K562 (cell line): ENCODE measurements at regions not wholly inside any gene's neighbourhood (a gene's known extent, or its start where the extent isn't known, plus 50 kb on each side); places are given as distances from the start of the nearest gene placed in this dataset.

ENCODE experiments used
- CREM ChIP-seq: IDR thresholded peaks from 2 replicates; pipeline ENCODE4 v1.6.1; 2014; ENCODE audit warnings: antibody characterized with exemption, low read depth
- CXXC5 ChIP-seq: fragments of 250-450 bp; sonication (Bioruptor Pico); IDR thresholded peaks from 2 replicates; pipeline ENCODE4 v1.8.0; 2022; ENCODE audit warnings: inconsistent platforms, mild to moderate bottlenecking, moderate library complexity
- HEY1 ChIP-seq: fragments of 250-450 bp; sonication (Bioruptor Pico); IDR thresholded peaks from 2 replicates; pipeline ENCODE4 v1.5.0; 2020; ENCODE audit warnings: mild to moderate bottlenecking, moderate library complexity, borderline replicate concordance
- HMGN3 ChIP-seq: IDR thresholded peaks from 2 replicates; pipeline ENCODE4 v1.6.1; 2011; ENCODE audit warnings: borderline replicate concordance, low read depth, mild to moderate bottlenecking, mixed read lengths, low read length; ENCODE audit not compliant: insufficient read length; ENCODE audit errors: extremely low read depth
- MAFG ChIP-seq: fragments of 450-650 bp; conservative IDR thresholded peaks from 2 replicates; pipeline ENCODE4 v1.6.1; 2016; ENCODE audit warnings: missing genetic modification characterization, missing compliant biosample characterization
- MYBL2 ChIP-seq, 2 experiments: fragments of 450-650 bp in 1 of 2; sonication (generic) in 1 of 2; formaldehyde crosslinking in 1 of 2; IDR thresholded peaks; 2 replicates each; pipeline versions ENCODE4 v1.6.1 to v1.8.1; 2017 to 2022; ENCODE audit warnings: borderline replicate concordance in 1 of 2, inconsistent platforms in 1 of 2, low read depth in 1 of 2, mild to moderate bottlenecking in 1 of 2, missing genetic modification reagents in 1 of 2, moderate library complexity in 1 of 2
- PTBP1 ChIP-seq: fragments of 200-400 bp; formaldehyde crosslinking; IDR thresholded peaks from 2 replicates; pipeline ENCODE4 v1.6.1; 2017; ENCODE audit warnings: low read depth, low read length
- TAF9B ChIP-seq: fragments of 450-650 bp; IDR thresholded peaks from 2 replicates; pipeline ENCODE4 v1.6.1; 2018; ENCODE audit warnings: mild to moderate bottlenecking; ENCODE audit not compliant: partially characterized antibody
- TAL1 ChIP-seq: fragments of 450-650 bp; IDR thresholded peaks from 2 replicates; pipeline ENCODE4 v1.6.1; 2016; ENCODE audit warnings: mild to moderate bottlenecking
- XRCC5 ChIP-seq: fragments of 200-400 bp; formaldehyde crosslinking; IDR thresholded peaks from 2 replicates; pipeline ENCODE4 v1.6.1; 2017; ENCODE audit warnings: low read depth, mild to moderate bottlenecking, low read length
- YBX1 ChIP-seq: fragments of 450-650 bp; IDR thresholded peaks from 2 replicates; pipeline ENCODE4 v1.7.1; 2016; ENCODE audit warnings: mild to moderate bottlenecking
- ZNF121 ChIP-seq: sonication (generic); formaldehyde crosslinking; conservative IDR thresholded peaks from 2 replicates; pipeline ENCODE4 v1.8.0; 2022; ENCODE audit warnings: missing genetic modification reagents
- ZNF77 ChIP-seq: fragments of 250-450 bp; sonication (Bioruptor Pico); IDR thresholded peaks from 2 replicates; pipeline ENCODE4 v1.5.0; 2020
- TF ChIP-seq, protein P1 (sequence below): fragments of 450-650 bp; formaldehyde crosslinking; IDR thresholded peaks from 2 replicates; pipeline ENCODE4 v1.4.0; 2020; ENCODE audit warnings: mild to moderate bottlenecking, mixed read lengths
- TF ChIP-seq, protein P2 (sequence below): fragments of 250-450 bp; sonication (Bioruptor Pico); IDR thresholded peaks from 2 replicates; pipeline ENCODE4 v1.4.0; 2020
- TF ChIP-seq, protein P3 (sequence below): sonication (generic); IDR thresholded peaks from 2 replicates; pipeline ENCODE4 v1.6.1; 2016
- TF ChIP-seq, protein P4 (sequence below): fragments of 150-350 bp; conservative IDR thresholded peaks from 2 replicates; pipeline ENCODE4 v1.6.1; 2014; ENCODE audit warnings: low read length

DNA sequence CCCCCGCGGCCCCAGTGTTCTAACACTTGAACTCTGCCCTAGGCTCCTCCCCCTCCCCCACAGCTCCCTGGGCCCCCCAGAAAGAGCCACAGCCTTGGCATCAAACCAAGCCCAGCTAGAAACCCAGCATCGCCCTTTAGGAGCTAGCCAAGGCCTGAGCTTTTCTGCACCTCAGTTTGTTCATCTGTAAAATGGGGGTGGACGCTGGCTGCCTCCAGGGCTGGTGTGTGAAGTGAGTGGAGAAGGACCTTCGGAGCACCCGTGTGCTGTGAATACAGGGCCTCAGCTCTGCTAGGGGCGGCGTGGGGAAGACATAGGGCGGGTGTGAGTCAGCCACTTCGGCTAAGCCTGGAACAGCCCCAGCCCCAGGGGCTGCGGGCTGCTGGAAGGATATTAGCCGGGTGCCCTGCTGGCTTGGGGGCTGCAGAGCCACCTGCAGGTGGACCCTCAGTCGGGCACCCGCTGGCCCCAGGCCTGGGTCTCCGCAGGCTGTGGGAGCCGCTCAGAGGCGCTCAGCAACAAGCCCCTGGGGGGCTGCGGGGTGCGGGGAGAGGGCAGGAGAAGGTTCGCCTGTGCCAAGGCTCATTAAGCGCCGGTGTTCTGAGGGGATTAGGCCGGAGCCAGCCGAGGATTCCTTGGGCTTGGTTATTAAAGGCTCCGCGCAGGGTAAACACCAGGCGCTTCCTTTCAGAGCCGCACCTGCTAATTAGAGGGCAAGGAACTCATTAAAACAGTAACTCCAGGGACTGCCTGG, 217.0 kb upstream of the CIBAR2 start (continued):
- TF ChIP-seq, protein P1, sequence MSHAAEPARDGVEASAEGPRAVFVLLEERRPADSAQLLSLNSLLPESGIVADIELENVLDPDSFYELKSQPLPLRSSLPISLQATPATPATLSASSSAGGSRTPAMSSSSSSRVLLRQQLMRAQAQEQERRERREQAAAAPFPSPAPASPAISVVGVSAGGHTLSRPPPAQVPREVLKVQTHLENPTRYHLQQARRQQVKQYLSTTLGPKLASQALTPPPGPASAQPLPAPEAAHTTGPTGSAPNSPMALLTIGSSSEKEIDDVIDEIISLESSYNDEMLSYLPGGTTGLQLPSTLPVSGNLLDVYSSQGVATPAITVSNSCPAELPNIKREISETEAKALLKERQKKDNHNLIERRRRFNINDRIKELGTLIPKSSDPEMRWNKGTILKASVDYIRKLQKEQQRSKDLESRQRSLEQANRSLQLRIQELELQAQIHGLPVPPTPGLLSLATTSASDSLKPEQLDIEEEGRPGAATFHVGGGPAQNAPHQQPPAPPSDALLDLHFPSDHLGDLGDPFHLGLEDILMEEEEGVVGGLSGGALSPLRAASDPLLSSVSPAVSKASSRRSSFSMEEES = no peak
- TF ChIP-seq MYBL2 (IDR thresholded peaks at IDR 0.05; ENCODE audit: low read depth) (no peak), MYBL2 (CRISPR knock-in tag; IDR thresholded peaks at IDR 0.05; ENCODE audit: borderline replicate concordance) (no peak), TAF9B (no peak), HMGN3 (peak; percentile 39), TAL1 (0 out of 2 replicates have a peak, but pooled peaks have one; percentile 2), PTBP1 (0 out of 2 replicates have a peak, but pooled peaks have one; percentile 66), YBX1 (no peak), ZNF77 (CRISPR knock-in tag) (no peak), ZNF121 (no peak), HEY1 (CRISPR knock-in tag) (no peak), MAFG (tag) (no peak), CREM (no peak), XRCC5 (0 out of 2 replicates have a peak, but pooled peaks have one; percentile 17), CXXC5 (CRISPR knock-in tag) (no peak)
- TF ChIP-seq, protein P2, sequence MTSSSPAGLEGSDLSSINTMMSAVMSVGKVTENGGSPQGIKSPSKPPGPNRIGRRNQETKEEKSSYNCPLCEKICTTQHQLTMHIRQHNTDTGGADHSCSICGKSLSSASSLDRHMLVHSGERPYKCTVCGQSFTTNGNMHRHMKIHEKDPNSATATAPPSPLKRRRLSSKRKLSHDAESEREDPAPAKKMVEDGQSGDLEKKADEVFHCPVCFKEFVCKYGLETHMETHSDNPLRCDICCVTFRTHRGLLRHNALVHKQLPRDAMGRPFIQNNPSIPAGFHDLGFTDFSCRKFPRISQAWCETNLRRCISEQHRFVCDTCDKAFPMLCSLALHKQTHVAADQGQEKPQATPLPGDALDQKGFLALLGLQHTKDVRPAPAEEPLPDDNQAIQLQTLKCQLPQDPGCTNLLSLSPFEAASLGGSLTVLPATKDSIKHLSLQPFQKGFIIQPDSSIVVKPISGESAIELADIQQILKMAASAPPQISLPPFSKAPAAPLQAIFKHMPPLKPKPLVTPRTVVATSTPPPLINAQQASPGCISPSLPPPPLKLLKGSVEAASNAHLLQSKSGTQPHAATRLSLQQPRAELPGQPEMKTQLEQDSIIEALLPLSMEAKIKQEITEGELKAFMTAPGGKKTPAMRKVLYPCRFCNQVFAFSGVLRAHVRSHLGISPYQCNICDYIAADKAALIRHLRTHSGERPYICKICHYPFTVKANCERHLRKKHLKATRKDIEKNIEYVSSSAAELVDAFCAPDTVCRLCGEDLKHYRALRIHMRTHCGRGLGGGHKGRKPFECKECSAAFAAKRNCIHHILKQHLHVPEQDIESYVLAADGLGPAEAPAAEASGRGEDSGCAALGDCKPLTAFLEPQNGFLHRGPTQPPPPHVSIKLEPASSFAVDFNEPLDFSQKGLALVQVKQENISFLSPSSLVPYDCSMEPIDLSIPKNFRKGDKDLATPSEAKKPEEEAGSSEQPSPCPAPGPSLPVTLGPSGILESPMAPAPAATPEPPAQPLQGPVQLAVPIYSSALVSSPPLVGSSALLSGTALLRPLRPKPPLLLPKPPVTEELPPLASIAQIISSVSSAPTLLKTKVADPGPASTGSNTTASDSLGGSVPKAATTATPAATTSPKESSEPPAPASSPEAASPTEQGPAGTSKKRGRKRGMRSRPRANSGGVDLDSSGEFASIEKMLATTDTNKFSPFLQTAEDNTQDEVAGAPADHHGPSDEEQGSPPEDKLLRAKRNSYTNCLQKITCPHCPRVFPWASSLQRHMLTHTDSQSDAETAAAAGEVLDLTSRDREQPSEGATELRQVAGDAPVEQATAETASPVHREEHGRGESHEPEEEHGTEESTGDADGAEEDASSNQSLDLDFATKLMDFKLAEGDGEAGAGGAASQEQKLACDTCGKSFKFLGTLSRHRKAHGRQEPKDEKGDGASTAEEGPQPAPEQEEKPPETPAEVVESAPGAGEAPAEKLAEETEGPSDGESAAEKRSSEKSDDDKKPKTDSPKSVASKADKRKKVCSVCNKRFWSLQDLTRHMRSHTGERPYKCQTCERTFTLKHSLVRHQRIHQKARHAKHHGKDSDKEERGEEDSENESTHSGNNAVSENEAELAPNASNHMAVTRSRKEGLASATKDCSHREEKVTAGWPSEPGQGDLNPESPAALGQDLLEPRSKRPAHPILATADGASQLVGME (CRISPR knock-in tag) = no peak
- TF ChIP-seq, protein P3, sequence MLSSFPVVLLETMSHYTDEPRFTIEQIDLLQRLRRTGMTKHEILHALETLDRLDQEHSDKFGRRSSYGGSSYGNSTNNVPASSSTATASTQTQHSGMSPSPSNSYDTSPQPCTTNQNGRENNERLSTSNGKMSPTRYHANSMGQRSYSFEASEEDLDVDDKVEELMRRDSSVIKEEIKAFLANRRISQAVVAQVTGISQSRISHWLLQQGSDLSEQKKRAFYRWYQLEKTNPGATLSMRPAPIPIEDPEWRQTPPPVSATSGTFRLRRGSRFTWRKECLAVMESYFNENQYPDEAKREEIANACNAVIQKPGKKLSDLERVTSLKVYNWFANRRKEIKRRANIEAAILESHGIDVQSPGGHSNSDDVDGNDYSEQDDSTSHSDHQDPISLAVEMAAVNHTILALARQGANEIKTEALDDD = no peak
- TF ChIP-seq, protein P4, sequence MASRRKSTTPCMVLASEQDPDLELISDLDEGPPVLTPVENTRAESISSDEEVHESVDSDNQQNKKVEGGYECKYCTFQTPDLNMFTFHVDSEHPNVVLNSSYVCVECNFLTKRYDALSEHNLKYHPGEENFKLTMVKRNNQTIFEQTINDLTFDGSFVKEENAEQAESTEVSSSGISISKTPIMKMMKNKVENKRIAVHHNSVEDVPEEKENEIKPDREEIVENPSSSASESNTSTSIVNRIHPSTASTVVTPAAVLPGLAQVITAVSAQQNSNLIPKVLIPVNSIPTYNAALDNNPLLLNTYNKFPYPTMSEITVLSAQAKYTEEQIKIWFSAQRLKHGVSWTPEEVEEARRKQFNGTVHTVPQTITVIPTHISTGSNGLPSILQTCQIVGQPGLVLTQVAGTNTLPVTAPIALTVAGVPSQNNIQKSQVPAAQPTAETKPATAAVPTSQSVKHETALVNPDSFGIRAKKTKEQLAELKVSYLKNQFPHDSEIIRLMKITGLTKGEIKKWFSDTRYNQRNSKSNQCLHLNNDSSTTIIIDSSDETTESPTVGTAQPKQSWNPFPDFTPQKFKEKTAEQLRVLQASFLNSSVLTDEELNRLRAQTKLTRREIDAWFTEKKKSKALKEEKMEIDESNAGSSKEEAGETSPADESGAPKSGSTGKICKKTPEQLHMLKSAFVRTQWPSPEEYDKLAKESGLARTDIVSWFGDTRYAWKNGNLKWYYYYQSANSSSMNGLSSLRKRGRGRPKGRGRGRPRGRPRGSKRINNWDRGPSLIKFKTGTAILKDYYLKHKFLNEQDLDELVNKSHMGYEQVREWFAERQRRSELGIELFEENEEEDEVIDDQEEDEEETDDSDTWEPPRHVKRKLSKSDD = no peak
